ENCODE measurements at regions not wholly inside any gene's neighbourhood (a gene's known extent, or its start where the extent isn't known, plus 50 kb on each side); places are given as distances from the start of the nearest gene placed in this dataset.
A peak's percentile ranks its signal among the peaks of the same experiment; 100 is the strongest.
"Not testable (repeated sequence)": the region's sequence is repeated elsewhere in the genome, so short reads cannot be mapped to it uniquely, and the experiment has no call there.

- TF ChIP-seq CTCF (IDR thresholded peaks at IDR 0.05; ENCODE audit: low read depth, low read length, missing control alignments): no peak
- no peak for DNase-seq (ENCODE audit: extremely low read depth, low read depth)
- no peak overlapping the region for H3K4me3 ChIP-seq (replicated peaks; ENCODE audit: low read depth, low read length)
These were observed 239.5 kb downstream of the SATB1 start for GRCh38 chr3:18185624-18186023.

GRCh38 chr3:18182923-18183322 is 242.2 kb downstream of the SATB1 start:
- not testable (repeated sequence) for DNase-seq (ENCODE audit: extremely low read depth, low read depth); H3K4me3 ChIP-seq (replicated peaks; ENCODE audit: low read depth, low read length)

- H3K4me3 ChIP-seq (replicated peaks; ENCODE audit: low read depth, low read length): no peak overlapping the region
- TF ChIP-seq CTCF (IDR thresholded peaks at IDR 0.05; ENCODE audit: low read depth, low read length, missing control alignments): no peak
- DNase-seq (ENCODE audit: extremely low read depth, low read depth): no peak
These were observed 245.6 kb downstream of the SATB1 start for GRCh38 chr3:18179521-18179920.

- H3K4me3 ChIP-seq (replicated peaks; ENCODE audit: low read depth, low read length): no peak overlapping the region
- DNase-seq (ENCODE audit: extremely low read depth, low read depth): no peak
- no peak for TF ChIP-seq CTCF (IDR thresholded peaks at IDR 0.05; ENCODE audit: low read depth, low read length, missing control alignments)
These were observed 247.9 kb downstream of the SATB1 start for GRCh38 chr3:18177271-18177670.

- H3K4me3 ChIP-seq (replicated peaks; ENCODE audit: low read depth, low read length): not testable (repeated sequence)
These were observed 251.2 kb downstream of the SATB1 start for GRCh38 chr3:18173891-18174290.

GRCh38 chr3:18159681-18160080 is 265.5 kb downstream of the SATB1 start:
- H3K4me3 ChIP-seq (replicated peaks; ENCODE audit: low read depth, low read length): no peak overlapping the region
- no peak for TF ChIP-seq CTCF (IDR thresholded peaks at IDR 0.05; ENCODE audit: low read depth, low read length, missing control alignments)
- DNase-seq (ENCODE audit: extremely low read depth, low read depth): no peak

More at GRCh38 chr3:18173891-18174290, 251.2 kb downstream of the SATB1 start:
- DNase-seq (ENCODE audit: extremely low read depth, low read depth): not testable (repeated sequence)

- TF ChIP-seq CTCF (IDR thresholded peaks at IDR 0.05; ENCODE audit: low read depth, low read length, missing control alignments): no peak
- DNase-seq (ENCODE audit: extremely low read depth, low read depth): peak; percentile 4
- H3K4me3 ChIP-seq (replicated peaks; ENCODE audit: low read depth, low read length): no peak overlapping the region
These were observed 271.5 kb downstream of the SATB1 start for GRCh38 chr3:18153571-18154173.

- no peak for DNase-seq (ENCODE audit: extremely low read depth, low read depth)
- no peak for TF ChIP-seq CTCF (IDR thresholded peaks at IDR 0.05; ENCODE audit: low read depth, low read length, missing control alignments)
- no peak overlapping the region for H3K4me3 ChIP-seq (replicated peaks; ENCODE audit: low read depth, low read length)
These were observed 273.9 kb downstream of the SATB1 start for GRCh38 chr3:18151199-18151598.
